ENCODE measurements at regions not wholly inside any gene's neighbourhood (a gene's known extent, or its start where the extent isn't known, plus 50 kb on each side); places are given as distances from the start of the nearest gene placed in this dataset.

- H3K14ac ChIP-seq (replicated peaks; ENCODE audit: low read depth, low read length): peak overlapping the region; percentile 29; the same call in 1 of the 2 replicates
- no peak overlapping the region for H2BK20ac ChIP-seq (ENCODE audit: low read depth, low read length)
- ChIA-PET CTCF (no interaction called here), POLR2A (ENCODE audit: unreplicated experiment) (no interaction called here)
- H3K79me1 ChIP-seq (ENCODE audit: low read depth in 1 of 2, low read length in 2 of 2): no peaks in the 10 kb centered on the region
- H3K9ac ChIP-seq (ENCODE audit: low read depth, low read length): no peak overlapping the region
- H3K4me3 ChIP-seq (ENCODE audit: insufficient read depth, low read depth, low read length): no peak overlapping the region
- WGBS, 2 experiments (ENCODE audit: extremely low coverage in 2 of 2, insufficient read length in 1 of 2): 100% methylated on average over 1 of the region's 2 CpGs; no CpG with 5 or more reads in 1 of the 2 experiments
- H2AK9ac ChIP-seq (replicated peaks; ENCODE audit: low read depth, low read length, poor library complexity): no peak overlapping the region
- H2BK15ac ChIP-seq (ENCODE audit: low read depth, low read length): no peak overlapping the region
- H2BK5ac ChIP-seq (ENCODE audit: low read depth, low read length, poor library complexity, severe bottlenecking): no peak overlapping the region
- no peaks in the 10 kb centered on the region for H3K36me3 ChIP-seq (ENCODE audit: control insufficient read depth, insufficient read depth, low read length)
- no peak overlapping the region for H4K5ac ChIP-seq (ENCODE audit: low read depth, low read length)
- no peaks in the 10 kb centered on the region for H4K20me1 ChIP-seq (ENCODE audit: insufficient read depth, low read length)
- no peak overlapping the region for H2AFZ ChIP-seq (replicated peaks; ENCODE audit: low read length, poor library complexity)
- intact Hi-C loops (cut with micrococcal nuclease) (no loop called here), dilution Hi-C loops (cut with HindIII; ENCODE audit: low sequenced_read_pairs, unreplicated experiment) (no loop called here), in situ Hi-C loops (cut with MboI; ENCODE audit: low sequenced_read_pairs) (no loop called here)
- no peak overlapping the region for H4K8ac ChIP-seq (ENCODE audit: low read depth in 2 of 2, low read length in 2 of 2)
- H3K4ac ChIP-seq (ENCODE audit: low read depth, low read length): no peak overlapping the region
- H3K27me3 ChIP-seq (ENCODE audit: control insufficient read depth, insufficient read depth, low read length): no peaks in the 10 kb centered on the region
- no peak overlapping the region for H3K18ac ChIP-seq (ENCODE audit: low read depth, low read length)
- no TSS peak for BruUV-seq (replicated peaks)
- H3K56ac ChIP-seq (ENCODE audit: extremely low read depth, insufficient read depth, low read length): no peak overlapping the region
- no peak overlapping the region for H2BK120ac ChIP-seq (ENCODE audit: low read depth, low read length)
- no peak for ATAC-seq (ENCODE audit: low read depth)
- no peak overlapping the region for H4K91ac ChIP-seq (ENCODE audit: insufficient read depth, low read depth, low read length)
- H3K23ac ChIP-seq (ENCODE audit: low read depth, low read length): no peak overlapping the region; the same call in 1 of the 2 replicates
- peaks cover 8% of the 10 kb centered on the region; the same call in 1 of the 2 replicates for H3K9me1 ChIP-seq (ENCODE audit: insufficient read depth, low read length)
- no peak overlapping the region for H3K4me2 ChIP-seq (ENCODE audit: low read depth, low read length)
- no peaks in the 10 kb centered on the region for H3K4me1 ChIP-seq (ENCODE audit: control insufficient read depth, insufficient read depth, low read length)
- no peak overlapping the region for H2AK5ac ChIP-seq (ENCODE audit: low read depth, low read length)
- H3K27ac ChIP-seq (ENCODE audit: insufficient read depth, low read length): no peak overlapping the region
- DNase-seq: no peak
- no peaks in the 10 kb centered on the region for H3K9me3 ChIP-seq (ENCODE audit: control insufficient read depth, insufficient read depth, low read length)
- TF ChIP-seq, protein P1, sequence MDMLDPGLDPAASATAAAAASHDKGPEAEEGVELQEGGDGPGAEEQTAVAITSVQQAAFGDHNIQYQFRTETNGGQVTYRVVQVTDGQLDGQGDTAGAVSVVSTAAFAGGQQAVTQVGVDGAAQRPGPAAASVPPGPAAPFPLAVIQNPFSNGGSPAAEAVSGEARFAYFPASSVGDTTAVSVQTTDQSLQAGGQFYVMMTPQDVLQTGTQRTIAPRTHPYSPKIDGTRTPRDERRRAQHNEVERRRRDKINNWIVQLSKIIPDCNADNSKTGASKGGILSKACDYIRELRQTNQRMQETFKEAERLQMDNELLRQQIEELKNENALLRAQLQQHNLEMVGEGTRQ (IDR thresholded peaks at IDR 0.05; ENCODE audit: low read depth, low read length): no peak
- TF ChIP-seq FOS (IDR thresholded peaks at IDR 0.05; ENCODE audit: low read depth, low read length): no peak
- no peak for TF ChIP-seq RCOR1 (IDR thresholded peaks at IDR 0.05; ENCODE audit: insufficient replicate concordance, low read length)
- no peak for TF ChIP-seq RFX5 (IDR thresholded peaks at IDR 0.05; ENCODE audit: low read depth, low read length)
- TF ChIP-seq RAD21 (IDR thresholded peaks at IDR 0.05; ENCODE audit: low read length): no peak
- TF ChIP-seq, protein P2, sequence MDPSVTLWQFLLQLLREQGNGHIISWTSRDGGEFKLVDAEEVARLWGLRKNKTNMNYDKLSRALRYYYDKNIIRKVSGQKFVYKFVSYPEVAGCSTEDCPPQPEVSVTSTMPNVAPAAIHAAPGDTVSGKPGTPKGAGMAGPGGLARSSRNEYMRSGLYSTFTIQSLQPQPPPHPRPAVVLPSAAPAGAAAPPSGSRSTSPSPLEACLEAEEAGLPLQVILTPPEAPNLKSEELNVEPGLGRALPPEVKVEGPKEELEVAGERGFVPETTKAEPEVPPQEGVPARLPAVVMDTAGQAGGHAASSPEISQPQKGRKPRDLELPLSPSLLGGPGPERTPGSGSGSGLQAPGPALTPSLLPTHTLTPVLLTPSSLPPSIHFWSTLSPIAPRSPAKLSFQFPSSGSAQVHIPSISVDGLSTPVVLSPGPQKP (IDR thresholded peaks at IDR 0.05; ENCODE audit: borderline replicate concordance, low read depth, low read length): no peak
- TF ChIP-seq CTCF (conservative IDR thresholded peaks at IDR 0.05; ENCODE audit: low read depth, low read length): no peak
- TF ChIP-seq CEBPB (IDR thresholded peaks at IDR 0.05; ENCODE audit: low read depth, low read length): no peak
- no peak for TF ChIP-seq NFE2L2 (IDR thresholded peaks at IDR 0.05; ENCODE audit: low read depth, low read length)
- TF ChIP-seq MAFK (IDR thresholded peaks at IDR 0.05; ENCODE audit: low read depth, low read length): no peak
- no peak for TF ChIP-seq SMC3 (IDR thresholded peaks at IDR 0.05; ENCODE audit: low read depth, low read length)
- no peak for TF ChIP-seq MXI1 (IDR thresholded peaks at IDR 0.05; ENCODE audit: borderline replicate concordance, low read depth, low read length)
- TF ChIP-seq MAZ (IDR thresholded peaks at IDR 0.05; ENCODE audit: borderline replicate concordance, low read depth, low read length): no peak
- no peak for TF ChIP-seq CHD1 (IDR thresholded peaks at IDR 0.05; ENCODE audit: low read depth, low read length)
- no peak for TF ChIP-seq BHLHE40 (IDR thresholded peaks at IDR 0.05; ENCODE audit: low read depth, low read length)
- no peak for TF ChIP-seq POLR2A (IDR thresholded peaks at IDR 0.05; ENCODE audit: low read depth, low read length)
Measured at GRCh38 chr3:134709076-134709475, 58.3 kb upstream of the KY start.

Data from IMR-90 (cell line).